K562 (cell line): ENCODE measurements at regions not wholly inside any gene's neighbourhood (a gene's known extent, or its start where the extent isn't known, plus 50 kb on each side); places are given as distances from the start of the nearest gene placed in this dataset.

ENCODE experiments used
- ATAC-seq: fragments of 200-7000 bp; cut with Tn5 transposase; 3 replicates; pipeline ENCODE4 v1.9.1; 2020; ENCODE audit warnings: moderate library complexity
- BruUV-seq: library from RNA; stranded (reverse); fragments of 400-500 nt; replicated peaks from 2 replicates; lab custom pipeline; 2021; lab: Mats Ljungman, UMichigan
- CTCF ChIA-PET: fragments of 300-600 bp; formaldehyde crosslinking; extraction: SDS; loops from one replicate; lab custom pipeline; 2021; ENCODE audit warnings: low intra/inter-chr PET ratio; lab: Yijun Ruan, JAX
- POLR2A ChIA-PET: fragments of 300-600, 350-650 bp; sonication (Branson Sonifier 250); formaldehyde crosslinking; extraction: SDS; loops from one replicate; lab custom pipeline; 2021; ENCODE audit warnings: antibody characterized with exemption, inconsistent platforms; lab: Yijun Ruan, JAX
- DNase-seq, 4 experiments: peaks; one replicate each; pipeline versions ENCODE4 v3.0.0 to v3.0.0-alpha.2; 2011 to 2018; ENCODE audit warnings: low spot score in 3 of 4, mixed read lengths in 3 of 4; ENCODE audit errors: extremely low read depth in 1 of 4
- FAIRE-seq: peaks from 2 replicates; lab custom pipeline; 2011; peaks lifted over from hg19 to GRCh38; lab: Jason Lieb, UNC
- H2AFZ ChIP-seq: 2 replicates; pipeline ENCODE4 v1.6.0; 2011; ENCODE audit warnings: low read depth, low read length, control low read depth, inconsistent platforms
- H3K27ac ChIP-seq: fragments of 200-600 bp; 3 replicates; pipeline ENCODE4 v1.8.0; 2011; ENCODE audit warnings: low read depth, mild to moderate bottlenecking, control low read depth, inconsistent platforms, low read length, moderate library complexity, mixed read lengths; ENCODE audit errors: extremely low read depth
- H3K27me3 ChIP-seq, 2 experiments: fragments of 300-600 bp in 1 of 2; 2 replicates in 1 of 2; 3 replicates in 1 of 2; pipeline versions ENCODE4 v1.6.0 to v1.8.0; 2011; ENCODE audit warnings: inconsistent platforms in 2 of 2, low read length in 2 of 2, mild to moderate bottlenecking in 1 of 2, mixed read lengths in 1 of 2, moderate library complexity in 1 of 2; ENCODE audit not compliant: control insufficient read depth in 2 of 2, insufficient read depth in 2 of 2
- H3K36me3 ChIP-seq: fragments of 300-600 bp; 3 replicates; pipeline ENCODE4 v1.8.0; 2011; ENCODE audit warnings: mild to moderate bottlenecking, low read length, inconsistent platforms; ENCODE audit not compliant: control insufficient read depth, insufficient read depth
- H3K4me1 ChIP-seq, 2 experiments: fragments of 200-600 bp in 1 of 2; replicated peaks in 1 of 2; 2 replicates in 1 of 2; 3 replicates in 1 of 2; pipeline versions ENCODE4 v1.5.1 to v1.8.0; 2011; ENCODE audit warnings: inconsistent platforms in 2 of 2, low read length in 2 of 2, mild to moderate bottlenecking in 1 of 2, mixed read lengths in 1 of 2, moderate library complexity in 1 of 2; ENCODE audit not compliant: control insufficient read depth in 2 of 2, insufficient read depth in 2 of 2
- H3K4me2 ChIP-seq: 2 replicates; pipeline ENCODE4 v1.6.1; 2011; ENCODE audit warnings: low read length, control low read depth, inconsistent platforms, mixed read lengths; ENCODE audit not compliant: insufficient read depth
- H3K4me3 ChIP-seq: fragments of 200-600 bp; sonication (generic), shearing (Covaris generic); 2 replicates; pipeline ENCODE4 v1.5.1; 2016; ENCODE audit warnings: control low read depth, inconsistent platforms
- H3K79me2 ChIP-seq: fragments of 200-600 bp; 3 replicates; pipeline ENCODE4 v1.8.0; 2011; ENCODE audit warnings: low read length, inconsistent platforms; ENCODE audit not compliant: control insufficient read depth, insufficient read depth
- H3K9ac ChIP-seq, 2 experiments: 2 replicates each; pipeline versions ENCODE4 v1.6.0 to v1.6.1; 2011; ENCODE audit warnings: low read depth in 2 of 2, low read length in 2 of 2, control low read depth in 1 of 2, inconsistent platforms in 1 of 2, mild to moderate bottlenecking in 1 of 2, mixed read lengths in 1 of 2; ENCODE audit not compliant: insufficient read depth in 1 of 2
- H3K9me1 ChIP-seq: one replicate; pipeline ENCODE4 v1.6.0; 2011; ENCODE audit warnings: inconsistent platforms, mild to moderate bottlenecking, low read length, moderate library complexity; ENCODE audit not compliant: control insufficient read depth, insufficient read depth
- H3K9me3 ChIP-seq: replicated peaks from 2 replicates; pipeline ENCODE4 v1.5.1; 2011; ENCODE audit warnings: low read depth, low read length, inconsistent platforms; ENCODE audit not compliant: control insufficient read depth, insufficient read depth
- H4K20me1 ChIP-seq: replicated peaks from 2 replicates; pipeline ENCODE4 v1.6.1; 2011; ENCODE audit warnings: low read length, inconsistent platforms, mixed read lengths; ENCODE audit not compliant: control insufficient read depth, insufficient read depth
- GATAD2A ChIP-seq: fragments of 450-650 bp; IDR thresholded peaks from 2 replicates; pipeline ENCODE4 v1.6.1; 2017
- HNRNPK ChIP-seq: fragments of 200-400 bp; formaldehyde crosslinking; IDR thresholded peaks from one replicate; pipeline ENCODE4 v1.6.1; 2018; ENCODE audit warnings: mild to moderate bottlenecking, low read depth, low read length; ENCODE audit not compliant: poor library complexity, severe bottlenecking
- MTA1 ChIP-seq: fragments of 450-650 bp; IDR thresholded peaks from 2 replicates; pipeline ENCODE4 v1.6.1; 2017; ENCODE audit warnings: borderline replicate concordance
- MTA3 ChIP-seq: fragments of 450-650 bp; formaldehyde crosslinking; IDR thresholded peaks from 2 replicates; pipeline ENCODE4 v1.6.1; 2017; ENCODE audit warnings: mild to moderate bottlenecking, borderline replicate concordance
- RAD51 ChIP-seq: fragments of 450-650 bp; IDR thresholded peaks from 2 replicates; pipeline ENCODE4 v1.7.1; 2016; ENCODE audit warnings: low read depth, mild to moderate bottlenecking, borderline replicate concordance
- RFX1 ChIP-seq: fragments of 450-650 bp; IDR thresholded peaks from 2 replicates; pipeline ENCODE4 v1.6.1; 2016; ENCODE audit warnings: mild to moderate bottlenecking, moderate library complexity
- RNF2 ChIP-seq: sonication (generic); IDR thresholded peaks from 2 replicates; pipeline ENCODE4 v1.6.1; 2016
- TBL1XR1 ChIP-seq, 2 experiments: IDR thresholded peaks; 2 replicates each; pipeline ENCODE4 v1.6.1; 2012; ENCODE audit warnings: improper control_type of control experiment in 2 of 2, low read length in 2 of 2, mild to moderate bottlenecking in 1 of 2
- TCF7L2 ChIP-seq: fragments of 150-350 bp; IDR thresholded peaks from 2 replicates; pipeline ENCODE4 v1.6.1; 2016; ENCODE audit warnings: low read depth, mild to moderate bottlenecking, low read length, moderate library complexity
- XRCC5 ChIP-seq: fragments of 200-400 bp; formaldehyde crosslinking; IDR thresholded peaks from 2 replicates; pipeline ENCODE4 v1.6.1; 2017; ENCODE audit warnings: low read depth, mild to moderate bottlenecking, low read length
- ZEB2 ChIP-seq: fragments of 450-650 bp; IDR thresholded peaks from 2 replicates; pipeline ENCODE4 v1.6.1; 2016
- ZFX ChIP-seq: sonication (generic); formaldehyde crosslinking; IDR thresholded peaks from 2 replicates; pipeline ENCODE4 v1.8.0; 2022; ENCODE audit warnings: mild to moderate bottlenecking, missing genetic modification reagents, moderate library complexity
- WGBS: fragments of 100-300 bp; shearing (Covaris generic); methylation state at CpG from one replicate; pipeline ENCODE4 v1.1.6; 2016; ENCODE audit warnings: low coverage, mixed read lengths; ENCODE audit not compliant: insufficient coverage; ENCODE audit errors: missing lambda C conversion rate; 5-methylcytosine and 5-hydroxymethylcytosine counted together
- in situ Hi-C: fragments of 300-500 bp; cut with MboI; formaldehyde crosslinking; loops from 4 replicates; pipeline ENCODE4 v1.15.0; 2018; ENCODE audit warnings: inconsistent platforms, mixed read lengths
- intact Hi-C: fragments of 100-400 bp; cut with micrococcal nuclease; formaldehyde crosslinking; loops from 2 replicates; pipeline ENCODE4 v1.14.2; 2022
- TF ChIP-seq, protein P1 (sequence below), 3 experiments: fragments of 200-800 bp in 1 of 3; sonication (Bioruptor generic) in 1 of 3; sonication (generic) in 1 of 3; formaldehyde crosslinking in 1 of 3; IDR thresholded peaks; 2 replicates each; pipeline versions ENCODE4 v1.6.1 to v1.8.0; 2016 to 2022; ENCODE audit warnings: mild to moderate bottlenecking in 2 of 3, missing compliant biosample characterization in 2 of 3, missing genetic modification characterization in 2 of 3, missing genetic modification reagents in 1 of 3
- TF ChIP-seq, protein P2 (sequence below), 2 experiments: fragments of 200-800 bp in 1 of 2; sonication (Bioruptor generic) in 1 of 2; sonication (generic) in 1 of 2; formaldehyde crosslinking in 1 of 2; IDR thresholded peaks in 1 of 2; conservative IDR thresholded peaks in 1 of 2; 2 replicates each; pipeline versions ENCODE4 v1.5.0 to v1.6.1; 2016 to 2020; ENCODE audit warnings: missing compliant biosample characterization in 1 of 2, missing genetic modification characterization in 1 of 2, missing genetic modification reagents in 1 of 2
- TF ChIP-seq, protein P3 (sequence below): fragments of 250-450 bp; sonication (Bioruptor Pico); IDR thresholded peaks from 2 replicates; pipeline ENCODE4 v1.5.0; 2022; ENCODE audit warnings: mild to moderate bottlenecking
- TF ChIP-seq, protein P4 (sequence below): fragments of 450-650 bp; formaldehyde crosslinking; IDR thresholded peaks from 2 replicates; pipeline ENCODE4 v1.4.0; 2020; ENCODE audit warnings: mild to moderate bottlenecking, moderate library complexity

DNA sequence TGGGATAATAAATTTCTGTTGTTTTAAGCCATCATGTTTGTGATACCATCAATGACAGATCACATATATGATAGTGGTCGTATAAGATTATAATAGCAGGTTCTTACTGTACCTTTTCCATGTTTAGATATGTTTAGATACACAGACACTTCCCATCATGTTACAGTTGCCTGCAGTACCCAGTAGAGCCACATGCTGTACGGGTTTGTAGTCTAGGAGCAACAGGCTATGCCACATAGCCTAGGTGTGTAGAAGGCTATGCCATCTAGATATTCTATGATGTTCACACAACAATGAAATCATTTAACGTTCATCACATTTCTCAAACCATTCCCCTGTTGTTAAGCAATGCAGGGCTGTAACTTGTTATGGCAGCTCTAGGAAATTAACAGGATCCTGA lies 132.9 kb upstream of the SH3BP4 start:
- TF ChIP-seq HNRNPK (no peak), RNF2 (no peak), TBL1XR1 (IDR thresholded peaks at IDR 0.05; ENCODE audit: low read length in 2 of 2) (no peak), TCF7L2 (no peak), RFX1 (no peak), GATAD2A (no peak), MTA3 (no peak), MTA1 (no peak), XRCC5 (no peak), ZFX (CRISPR knock-in tag) (no peak), ZEB2 (no peak), RAD51 (no peak)
- TF ChIP-seq, protein P1, sequence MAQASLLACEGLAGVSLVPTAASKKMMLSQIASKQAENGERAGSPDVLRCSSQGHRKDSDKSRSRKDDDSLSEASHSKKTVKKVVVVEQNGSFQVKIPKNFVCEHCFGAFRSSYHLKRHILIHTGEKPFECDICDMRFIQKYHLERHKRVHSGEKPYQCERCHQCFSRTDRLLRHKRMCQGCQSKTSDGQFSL (CRISPR knock-in tag; IDR thresholded peaks at IDR 0.05): no peak
- TF ChIP-seq, protein P1 (tag; IDR thresholded peaks at IDR 0.05): no peak
- TF ChIP-seq, protein P2, sequence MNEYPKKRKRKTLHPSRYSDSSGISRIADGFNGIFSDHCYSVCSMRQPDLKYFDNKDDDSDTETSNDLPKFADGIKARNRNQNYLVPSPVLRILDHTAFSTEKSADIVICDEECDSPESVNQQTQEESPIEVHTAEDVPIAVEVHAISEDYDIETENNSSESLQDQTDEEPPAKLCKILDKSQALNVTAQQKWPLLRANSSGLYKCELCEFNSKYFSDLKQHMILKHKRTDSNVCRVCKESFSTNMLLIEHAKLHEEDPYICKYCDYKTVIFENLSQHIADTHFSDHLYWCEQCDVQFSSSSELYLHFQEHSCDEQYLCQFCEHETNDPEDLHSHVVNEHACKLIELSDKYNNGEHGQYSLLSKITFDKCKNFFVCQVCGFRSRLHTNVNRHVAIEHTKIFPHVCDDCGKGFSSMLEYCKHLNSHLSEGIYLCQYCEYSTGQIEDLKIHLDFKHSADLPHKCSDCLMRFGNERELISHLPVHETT (CRISPR knock-in tag; conservative IDR thresholded peaks at IDR 0.05 in 1 of 2, IDR thresholded peaks at IDR 0.05 in 1 of 2): no peak
- TF ChIP-seq, protein P3, sequence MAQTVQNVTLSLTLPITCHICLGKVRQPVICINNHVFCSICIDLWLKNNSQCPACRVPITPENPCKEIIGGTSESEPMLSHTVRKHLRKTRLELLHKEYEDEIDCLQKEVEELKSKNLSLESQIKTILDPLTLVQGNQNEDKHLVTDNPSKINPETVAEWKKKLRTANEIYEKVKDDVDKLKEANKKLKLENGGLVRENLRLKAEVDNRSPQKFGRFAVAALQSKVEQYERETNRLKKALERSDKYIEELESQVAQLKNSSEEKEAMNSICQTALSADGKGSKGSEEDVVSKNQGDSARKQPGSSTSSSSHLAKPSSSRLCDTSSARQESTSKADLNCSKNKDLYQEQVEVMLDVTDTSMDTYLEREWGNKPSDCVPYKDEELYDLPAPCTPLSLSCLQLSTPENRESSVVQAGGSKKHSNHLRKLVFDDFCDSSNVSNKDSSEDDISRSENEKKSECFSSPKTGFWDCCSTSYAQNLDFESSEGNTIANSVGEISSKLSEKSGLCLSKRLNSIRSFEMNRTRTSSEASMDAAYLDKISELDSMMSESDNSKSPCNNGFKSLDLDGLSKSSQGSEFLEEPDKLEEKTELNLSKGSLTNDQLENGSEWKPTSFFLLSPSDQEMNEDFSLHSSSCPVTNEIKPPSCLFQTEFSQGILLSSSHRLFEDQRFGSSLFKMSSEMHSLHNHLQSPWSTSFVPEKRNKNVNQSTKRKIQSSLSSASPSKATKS (CRISPR knock-in tag): no peak
- TF ChIP-seq, protein P4, sequence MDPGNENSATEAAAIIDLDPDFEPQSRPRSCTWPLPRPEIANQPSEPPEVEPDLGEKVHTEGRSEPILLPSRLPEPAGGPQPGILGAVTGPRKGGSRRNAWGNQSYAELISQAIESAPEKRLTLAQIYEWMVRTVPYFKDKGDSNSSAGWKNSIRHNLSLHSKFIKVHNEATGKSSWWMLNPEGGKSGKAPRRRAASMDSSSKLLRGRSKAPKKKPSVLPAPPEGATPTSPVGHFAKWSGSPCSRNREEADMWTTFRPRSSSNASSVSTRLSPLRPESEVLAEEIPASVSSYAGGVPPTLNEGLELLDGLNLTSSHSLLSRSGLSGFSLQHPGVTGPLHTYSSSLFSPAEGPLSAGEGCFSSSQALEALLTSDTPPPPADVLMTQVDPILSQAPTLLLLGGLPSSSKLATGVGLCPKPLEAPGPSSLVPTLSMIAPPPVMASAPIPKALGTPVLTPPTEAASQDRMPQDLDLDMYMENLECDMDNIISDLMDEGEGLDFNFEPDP: no peak
- intact Hi-C loops: no loop called here
- H3K4me1 ChIP-seq: no peaks in the 10 kb centered on the region
- BruUV-seq: no TSS peak
- H3K79me2 ChIP-seq: no peaks in the 10 kb centered on the region
- H3K27ac ChIP-seq: no peak overlapping the region
- no peak overlapping the region for H3K4me2 ChIP-seq
- FAIRE-seq: no peak
- ATAC-seq: no peak
- ChIA-PET CTCF (no interaction called here), POLR2A (no interaction called here)
- 0% methylated on average over 3 of the region's 3 CpGs for WGBS
- no peaks in the 10 kb centered on the region for H3K36me3 ChIP-seq
- no peak overlapping the region for H2AFZ ChIP-seq
- H3K9me1 ChIP-seq: no peaks in the 10 kb centered on the region
- H3K27me3 ChIP-seq: peaks cover 0 to 8% of the 10 kb centered on the region in 2 experiments; a peak in 1 of 5 replicates
- no peak overlapping the region for H3K9ac ChIP-seq
- in situ Hi-C loops: no loop called here
- no peaks in the 10 kb centered on the region for H3K9me3 ChIP-seq
- no peak for DNase-seq
- H4K20me1 ChIP-seq: no peaks in the 10 kb centered on the region
- no peak overlapping the region for H3K4me3 ChIP-seq
